ENCODE measurements at regions not wholly inside any gene's neighbourhood (a gene's known extent, or its start where the extent isn't known, plus 50 kb on each side); places are given as distances from the start of the nearest gene placed in this dataset.

GRCh38 chr2:36277881-36278523 is 77.6 kb upstream of the CRIM1 start:
- H3K4me1 ChIP-seq = no peaks in the 10 kb centered on the region
- intact Hi-C loops (cut with DNase I) = loop anchor here in 1 of 10 donors (10.0 kb wide), 1 partner anchor 173 kb away; no protein-coding TSS in a partner anchor
- H3K27me3 ChIP-seq = peaks cover 0 to 4% (median 0%) of the 10 kb centered on the region in 9 donors
- no peak overlapping the region for H3K4me3 ChIP-seq
- TF ChIP-seq CTCF (IDR thresholded peaks at IDR 0.05) (no peak), POLR2A (IDR thresholded peaks at IDR 0.05) (no peak)
- peaks cover 0 to 9% (median 0%) of the 10 kb centered on the region in 12 donors for H3K9me3 ChIP-seq
- H3K36me3 ChIP-seq = no peaks in the 10 kb centered on the region
- H3K27ac ChIP-seq = no peak overlapping the region
- no peak for ATAC-seq
- DNase-seq = no peak
- 60 to 63% (median 61%) methylated on average over 2 of the region's 2 CpGs for WGBS, 4 donors

- no peak overlapping the region for H3K4me3 ChIP-seq
- 81 to 89% (median 85%) methylated on average over 3 of the region's 3 CpGs for WGBS, 4 donors
- TF ChIP-seq CTCF (IDR thresholded peaks at IDR 0.05) = no peak
- TF ChIP-seq POLR2A (IDR thresholded peaks at IDR 0.05) = no peak
- DNase-seq (no peak), ATAC-seq (no peak)
- peaks cover 0 to 9% (median 0%) of the 10 kb centered on the region in 12 donors for H3K9me3 ChIP-seq
- no peaks in the 10 kb centered on the region for H3K4me1 ChIP-seq
- H3K36me3 ChIP-seq = no peaks in the 10 kb centered on the region
- intact Hi-C loops (cut with DNase I) = loop anchor here in 1 of 10 donors (10.0 kb wide), 1 partner anchor 172 kb away; no protein-coding TSS in a partner anchor
- H3K27ac ChIP-seq = no peak overlapping the region
- peaks cover 0 to 4% (median 0%) of the 10 kb centered on the region in 9 donors for H3K27me3 ChIP-seq
These were observed 78.3 kb upstream of the CRIM1 start for GRCh38 chr2:36277146-36277808.

GRCh38 chr2:36271266-36271665 is 84.3 kb upstream of the CRIM1 start:
- no peak for DNase-seq
- Histone ChIP-seq H3K4me1 (no peaks in the 10 kb centered on the region), H3K27me3 (peaks cover 0 to 4% (median 0%) of the 10 kb centered on the region in 9 donors), H3K4me3 (no peak overlapping the region), H3K36me3 (no peaks in the 10 kb centered on the region), H3K27ac (no peak overlapping the region), H3K9me3 (peaks cover 0 to 19% (median 4%) of the 10 kb centered on the region in 12 donors)
- 54 to 63% (median 59%) methylated on average over 1 of the region's 1 CpG for WGBS, 4 donors
- no peak for TF ChIP-seq CTCF (IDR thresholded peaks at IDR 0.05)
- no peak for TF ChIP-seq POLR2A (IDR thresholded peaks at IDR 0.05)
- ATAC-seq = no peak
- intact Hi-C loops (cut with DNase I) = loop anchor here in 1 of 10 donors (10.0 kb wide), 1 partner anchor 166 kb away; no protein-coding TSS in a partner anchor

GRCh38 chr2:36270758-36271157 is 84.8 kb upstream of the CRIM1 start:
- H3K4me3 ChIP-seq = no peak overlapping the region
- H3K9me3 ChIP-seq = peaks cover 0 to 19% (median 4%) of the 10 kb centered on the region in 12 donors
- TF ChIP-seq POLR2A (IDR thresholded peaks at IDR 0.05) = no peak
- TF ChIP-seq CTCF (IDR thresholded peaks at IDR 0.05) = no peak
- H3K4me1 ChIP-seq = no peaks in the 10 kb centered on the region
- DNase-seq (no peak), ATAC-seq (no peak)
- no peak overlapping the region for H3K27ac ChIP-seq
- no peaks in the 10 kb centered on the region for H3K36me3 ChIP-seq
- WGBS, 4 donors = 48 to 61% (median 53%) methylated on average over 5 of the region's 5 CpGs
- intact Hi-C loops (cut with DNase I) = loop anchor here in 1 of 10 donors (10.0 kb wide), 1 partner anchor 166 kb away; no protein-coding TSS in a partner anchor
- H3K27me3 ChIP-seq = peaks cover 0 to 4% (median 0%) of the 10 kb centered on the region in 9 donors
